Sigmoid colon (tissue), 4 donors: ENCODE measurements at regions not wholly inside any gene's neighbourhood (a gene's known extent, or its start where the extent isn't known, plus 50 kb on each side); places are given as distances from the start of the nearest gene placed in this dataset.

Experiments
- CTCF ChIP-seq, 4 experiments: fragments of 450-650 bp in 3 of 4; fragments of 200-600 bp in 1 of 4; IDR thresholded peaks; one replicate each; pipeline ENCODE4 v1.5.1; 2016 to 2019; ENCODE audit warnings: antibody characterized with exemption in 4 of 4, mild to moderate bottlenecking in 3 of 4, moderate library complexity in 2 of 4
- POLR2AphosphoS5 ChIP-seq, 4 donors: sonication (generic); formaldehyde crosslinking; IDR thresholded peaks; one replicate each; pipeline ENCODE4 v1.6.1; 2017; ENCODE audit warnings: antibody characterized with exemption in 4 of 4

DNA sequence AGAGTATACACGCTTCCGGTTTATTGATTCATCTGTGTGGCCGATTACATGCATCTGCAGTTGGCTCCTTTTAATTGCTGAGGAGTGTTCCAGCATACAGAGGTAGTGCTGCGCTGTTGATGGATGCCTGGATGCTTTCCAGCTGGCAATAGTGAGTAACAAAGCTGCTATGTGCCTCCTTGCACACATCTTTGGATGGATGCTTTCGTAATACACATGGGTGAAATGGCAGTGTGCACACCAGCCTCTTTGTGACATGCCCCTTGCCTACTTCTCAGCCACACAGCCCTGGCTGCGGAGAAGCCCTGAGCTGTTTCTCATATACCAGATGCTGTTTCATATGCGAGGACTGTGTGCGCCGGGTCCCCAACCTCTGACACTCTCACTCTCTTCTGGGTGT lies 151.0 kb downstream of the GADD45G start:
- TF ChIP-seq CTCF (IDR thresholded peaks at IDR 0.05) = no peak
- no peak for TF ChIP-seq POLR2AphosphoS5 (IDR thresholded peaks at IDR 0.05)
